ENCODE measurements at regions not wholly inside any gene's neighbourhood (a gene's known extent, or its start where the extent isn't known, plus 50 kb on each side); places are given as distances from the start of the nearest gene placed in this dataset.

DNA sequence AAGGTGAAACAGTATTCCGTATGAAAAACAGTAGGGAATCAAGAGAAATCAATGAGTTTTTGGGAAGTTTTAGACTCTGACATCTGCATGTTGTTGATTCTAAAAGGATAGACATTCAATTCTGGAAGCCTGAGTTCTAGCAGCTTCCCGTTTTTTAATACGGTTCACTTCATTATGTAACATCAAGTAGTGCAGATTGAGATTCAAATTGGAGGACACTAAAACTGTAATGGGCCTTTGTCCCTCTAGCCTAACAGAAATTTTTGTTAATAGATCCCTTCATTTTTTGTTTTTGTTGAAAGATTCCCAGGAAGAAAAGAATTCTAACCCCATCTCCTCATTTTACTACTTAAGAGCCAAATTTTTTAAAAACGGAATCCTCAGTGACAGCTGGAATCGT, 384.6 kb downstream of the SH3GL2 start:
- Mint-ChIP-seq H3K9me3 (ENCODE audit: low read depth) (no peaks in the 10 kb centered on the region), H3K27ac (ENCODE audit: unreplicated experiment) (no peak overlapping the region), H3K36me3 (ENCODE audit: low read depth) (no peaks in the 10 kb centered on the region), H3K27me3 (ENCODE audit: low read depth) (peaks cover 1% of the 10 kb centered on the region), H3K4me1 (ENCODE audit: low read depth) (no peaks in the 10 kb centered on the region), H3K4me3 (ENCODE audit: unreplicated experiment) (no peak overlapping the region)
- TF ChIP-seq, protein P1, sequence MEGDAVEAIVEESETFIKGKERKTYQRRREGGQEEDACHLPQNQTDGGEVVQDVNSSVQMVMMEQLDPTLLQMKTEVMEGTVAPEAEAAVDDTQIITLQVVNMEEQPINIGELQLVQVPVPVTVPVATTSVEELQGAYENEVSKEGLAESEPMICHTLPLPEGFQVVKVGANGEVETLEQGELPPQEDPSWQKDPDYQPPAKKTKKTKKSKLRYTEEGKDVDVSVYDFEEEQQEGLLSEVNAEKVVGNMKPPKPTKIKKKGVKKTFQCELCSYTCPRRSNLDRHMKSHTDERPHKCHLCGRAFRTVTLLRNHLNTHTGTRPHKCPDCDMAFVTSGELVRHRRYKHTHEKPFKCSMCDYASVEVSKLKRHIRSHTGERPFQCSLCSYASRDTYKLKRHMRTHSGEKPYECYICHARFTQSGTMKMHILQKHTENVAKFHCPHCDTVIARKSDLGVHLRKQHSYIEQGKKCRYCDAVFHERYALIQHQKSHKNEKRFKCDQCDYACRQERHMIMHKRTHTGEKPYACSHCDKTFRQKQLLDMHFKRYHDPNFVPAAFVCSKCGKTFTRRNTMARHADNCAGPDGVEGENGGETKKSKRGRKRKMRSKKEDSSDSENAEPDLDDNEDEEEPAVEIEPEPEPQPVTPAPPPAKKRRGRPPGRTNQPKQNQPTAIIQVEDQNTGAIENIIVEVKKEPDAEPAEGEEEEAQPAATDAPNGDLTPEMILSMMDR (IDR thresholded peaks at IDR 0.05): no peak
- no peak for DNase-seq (ENCODE audit: low spot score)

DNA sequence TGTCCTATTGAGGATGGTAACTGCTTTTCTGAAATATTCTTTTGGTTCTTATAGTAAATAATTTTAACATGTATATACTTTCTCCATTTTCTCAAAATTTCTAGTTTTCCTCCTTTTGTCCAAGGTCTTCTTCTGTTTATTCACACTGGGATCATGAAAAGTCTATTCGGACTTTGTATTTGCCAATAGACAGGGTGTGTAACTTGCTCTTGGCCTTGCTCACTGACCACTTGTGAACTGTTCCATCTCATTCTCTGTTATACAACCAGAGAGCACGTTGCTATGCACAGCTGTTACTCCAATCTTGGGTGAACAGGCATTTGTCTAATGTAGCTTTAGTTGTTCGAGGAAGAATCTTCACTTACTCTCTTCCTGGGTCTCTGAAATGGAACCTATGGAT, 388.9 kb downstream of the SH3GL2 start:
- Mint-ChIP-seq H3K27ac (ENCODE audit: unreplicated experiment) (no peak overlapping the region), H3K4me1 (ENCODE audit: low read depth) (no peaks in the 10 kb centered on the region), H3K9me3 (ENCODE audit: low read depth) (no peaks in the 10 kb centered on the region), H3K36me3 (ENCODE audit: low read depth) (no peaks in the 10 kb centered on the region), H3K27me3 (ENCODE audit: low read depth) (peaks cover 1% of the 10 kb centered on the region), H3K4me3 (ENCODE audit: unreplicated experiment) (no peak overlapping the region)
- DNase-seq (ENCODE audit: low spot score): no peak
- TF ChIP-seq, protein P1 (IDR thresholded peaks at IDR 0.05): no peak

DNA sequence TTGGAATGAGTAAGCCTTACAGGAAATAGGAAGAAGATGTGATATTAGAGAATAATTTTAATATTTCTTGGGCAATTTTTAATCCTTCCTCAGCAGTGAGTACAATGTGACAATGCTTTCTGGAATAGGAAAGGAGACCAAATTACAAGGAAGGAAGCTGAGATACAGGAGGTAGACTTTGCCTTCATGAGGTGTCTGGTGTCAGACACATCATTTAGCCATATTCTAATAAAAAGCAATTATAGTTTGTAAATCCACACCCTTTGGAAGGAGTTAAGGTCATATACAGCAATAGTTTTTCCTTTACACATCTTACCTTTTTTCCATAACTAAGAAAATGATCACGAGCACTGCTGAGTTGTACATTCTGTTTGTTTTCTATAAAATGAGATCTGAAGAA, 390.4 kb downstream of the SH3GL2 start:
- Mint-ChIP-seq H3K4me3 (ENCODE audit: unreplicated experiment) (no peak overlapping the region), H3K9me3 (ENCODE audit: low read depth) (peaks cover under 1% of the 10 kb centered on the region), H3K27me3 (ENCODE audit: low read depth) (no peaks in the 10 kb centered on the region), H3K4me1 (ENCODE audit: low read depth) (no peaks in the 10 kb centered on the region), H3K36me3 (ENCODE audit: low read depth) (peaks cover under 1% of the 10 kb centered on the region), H3K27ac (ENCODE audit: unreplicated experiment) (no peak overlapping the region)
- DNase-seq (ENCODE audit: low spot score): no peak
- TF ChIP-seq, protein P1 (IDR thresholded peaks at IDR 0.05): no peak

DNA sequence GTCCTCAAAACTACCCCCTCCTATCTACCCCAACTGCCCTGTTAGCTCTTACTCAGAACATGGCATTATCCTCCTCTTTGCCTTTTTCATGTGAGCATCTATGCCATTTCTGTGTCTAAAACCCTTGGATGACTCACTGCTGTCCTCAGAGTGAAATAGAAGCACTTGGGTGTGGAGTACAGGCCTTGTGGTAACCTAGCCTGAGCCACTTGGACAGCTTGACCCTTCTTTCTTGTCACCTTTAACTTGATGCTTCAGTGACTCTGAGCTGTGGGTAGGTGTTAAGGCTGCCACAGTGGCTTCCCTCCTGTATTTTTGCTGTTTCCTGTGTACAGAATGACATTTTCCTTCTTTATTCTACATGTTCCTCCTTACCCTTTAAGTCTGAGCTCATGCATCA, 391.4 kb downstream of the SH3GL2 start:
- no peak for DNase-seq (ENCODE audit: low spot score)
- peaks cover 8% of the 10 kb centered on the region for H3K9me3 Mint-ChIP-seq (ENCODE audit: low read depth)
- H3K36me3 Mint-ChIP-seq (ENCODE audit: low read depth): peaks cover 6% of the 10 kb centered on the region
- H3K27me3 Mint-ChIP-seq (ENCODE audit: low read depth): no peaks in the 10 kb centered on the region
- H3K4me3 Mint-ChIP-seq (ENCODE audit: unreplicated experiment): no peak overlapping the region
- H3K27ac Mint-ChIP-seq (ENCODE audit: unreplicated experiment): no peak overlapping the region
- H3K4me1 Mint-ChIP-seq (ENCODE audit: low read depth): no peaks in the 10 kb centered on the region
- TF ChIP-seq, protein P1 (IDR thresholded peaks at IDR 0.05): no peak

DNA sequence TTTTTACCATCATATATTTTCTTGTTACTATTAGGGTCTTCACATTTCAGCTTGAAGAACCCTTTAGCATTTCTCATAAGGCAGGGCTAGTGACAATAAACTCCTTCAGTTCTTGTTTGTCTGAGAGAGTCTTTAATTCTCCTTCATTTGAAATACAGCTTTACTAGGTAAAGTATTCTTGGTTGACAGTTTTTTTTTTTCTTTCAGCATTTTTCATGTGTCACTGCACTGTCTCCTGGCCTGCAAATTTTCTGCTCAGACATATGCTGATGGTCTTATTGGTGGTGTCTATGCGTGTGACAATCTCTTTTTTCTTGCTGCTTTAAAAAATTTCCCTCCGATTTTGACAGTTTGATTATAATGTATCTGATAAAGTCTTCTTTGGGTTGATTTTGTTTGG, 399.9 kb downstream of the SH3GL2 start:
- TF ChIP-seq, protein P1 (IDR thresholded peaks at IDR 0.05): no peak
- H3K36me3 Mint-ChIP-seq (ENCODE audit: low read depth): peaks cover 17% of the 10 kb centered on the region
- DNase-seq (ENCODE audit: low spot score): no peak
- H3K9me3 Mint-ChIP-seq (ENCODE audit: low read depth): peaks cover 52% of the 10 kb centered on the region
- no peak overlapping the region for H3K27ac Mint-ChIP-seq (ENCODE audit: unreplicated experiment)
- peaks cover 3% of the 10 kb centered on the region for H3K27me3 Mint-ChIP-seq (ENCODE audit: low read depth)
- H3K4me1 Mint-ChIP-seq (ENCODE audit: low read depth): no peaks in the 10 kb centered on the region
- no peak overlapping the region for H3K4me3 Mint-ChIP-seq (ENCODE audit: unreplicated experiment)
